ENCODE measurements at regions not wholly inside any gene's neighbourhood (a gene's known extent, or its start where the extent isn't known, plus 50 kb on each side); places are given as distances from the start of the nearest gene placed in this dataset.

DNA sequence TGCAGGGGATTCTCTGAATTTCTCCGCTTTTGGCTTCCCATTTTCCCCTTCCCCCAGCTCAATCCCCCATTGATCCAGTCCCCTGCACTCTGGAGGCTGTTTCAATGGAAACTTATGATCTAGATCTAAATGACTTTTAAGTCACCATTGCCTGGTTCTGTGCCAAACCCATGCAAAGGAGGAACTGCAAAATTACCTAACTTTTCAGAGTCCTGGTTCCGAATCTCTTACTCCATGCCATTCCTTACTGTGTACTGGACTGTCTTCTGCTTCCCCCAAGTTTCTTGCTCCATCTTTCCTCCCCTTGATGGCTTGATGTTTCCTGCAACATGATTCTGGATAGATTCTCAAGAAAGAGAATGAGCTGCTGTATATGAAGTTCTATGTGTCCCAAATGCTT is 327.8 kb downstream of the MIAT start:
- WGBS (ENCODE audit: extremely low coverage, insufficient read length, low lambda C conversion rate) = no CpG with 5 or more reads among the region's 2 CpGs
- no peak overlapping the region for H2BK20ac ChIP-seq (ENCODE audit: low read depth, low read length, poor library complexity, severe bottlenecking)

More for the DNA sequence above, 327.8 kb downstream of the MIAT start:
- Histone ChIP-seq H3K4ac (ENCODE audit: low read depth, low read length) (no peak overlapping the region), H2BK15ac (ENCODE audit: low read depth, low read length) (no peak overlapping the region), H3K18ac (ENCODE audit: insufficient read length, low read depth, low read length) (no peak overlapping the region), H2BK120ac (ENCODE audit: low read depth, low read length, poor library complexity, severe bottlenecking) (no peak overlapping the region), H4K8ac (replicated peaks; ENCODE audit: insufficient read length, low read depth, low read length) (no peak overlapping the region), H3K14ac (ENCODE audit: insufficient read depth, low read length) (no peak overlapping the region), H4K5ac (ENCODE audit: insufficient read length, low read depth, low read length) (no peak overlapping the region), H2AK5ac (ENCODE audit: insufficient read length, low read length) (no peak overlapping the region), H2AFZ (ENCODE audit: low read length) (no peak overlapping the region), H3K27ac (ENCODE audit: insufficient read length, low read depth, low read length) (no peak overlapping the region), H3K79me2 (ENCODE audit: insufficient read depth, low read length) (no peaks in the 10 kb centered on the region), H3K4me1 (ENCODE audit: insufficient read depth, low read length) (peaks cover 3% of the 10 kb centered on the region; the same call in 1 of the 2 replicates), H4K91ac (ENCODE audit: insufficient read length, low read depth, low read length) (no peak overlapping the region), H3K9ac (ENCODE audit: extremely low read depth, insufficient read length, low read length) (no peak overlapping the region), H3K9me3 (ENCODE audit: control insufficient read depth, low read depth, low read length) (no peaks in the 10 kb centered on the region), H3K4me2 (ENCODE audit: insufficient read depth, insufficient read length, low read length) (no peak overlapping the region), H3T11ph (ENCODE audit: low read length) (no peak overlapping the region), H3K23ac (ENCODE audit: insufficient read length, low read depth, low read length) (no peak overlapping the region), H3K79me1 (ENCODE audit: insufficient read depth, low read depth, low read length, poor library complexity, severe bottlenecking) (no peaks in the 10 kb centered on the region), H2BK5ac (ENCODE audit: insufficient read length, low read length) (no peak overlapping the region), H3K23me2 (ENCODE audit: insufficient read length, low read depth, low read length, poor library complexity, severe bottlenecking) (no peaks in the 10 kb centered on the region), H2BK12ac (ENCODE audit: insufficient read length, low read depth, low read length) (no peak overlapping the region), H3K56ac (ENCODE audit: insufficient read length, low read depth, low read length) (no peak overlapping the region), H3K27me3 (ENCODE audit: insufficient read depth, low read length) (no peaks in the 10 kb centered on the region; the same call in 1 of the 2 replicates), H4K20me1 (ENCODE audit: control insufficient read depth, insufficient read depth, insufficient read length) (no peaks in the 10 kb centered on the region)
- Mint-ChIP-seq H3K27ac (no peak overlapping the region), H3K4me1 (peaks cover 0 to 6% of the 10 kb centered on the region in 2 experiments; a peak in 2 of 4 replicates), H3K27me3 (ENCODE audit: low read depth) (peaks cover 29% of the 10 kb centered on the region), H3K4me3 (no peak overlapping the region), H3K36me3 (ENCODE audit: insufficient read depth in 1 of 3, low read depth in 3 of 3) (no peaks in the 10 kb centered on the region), H3K9me3 (no peaks in the 10 kb centered on the region)
- DNase-seq = no peak
- TF ChIP-seq, protein P1, sequence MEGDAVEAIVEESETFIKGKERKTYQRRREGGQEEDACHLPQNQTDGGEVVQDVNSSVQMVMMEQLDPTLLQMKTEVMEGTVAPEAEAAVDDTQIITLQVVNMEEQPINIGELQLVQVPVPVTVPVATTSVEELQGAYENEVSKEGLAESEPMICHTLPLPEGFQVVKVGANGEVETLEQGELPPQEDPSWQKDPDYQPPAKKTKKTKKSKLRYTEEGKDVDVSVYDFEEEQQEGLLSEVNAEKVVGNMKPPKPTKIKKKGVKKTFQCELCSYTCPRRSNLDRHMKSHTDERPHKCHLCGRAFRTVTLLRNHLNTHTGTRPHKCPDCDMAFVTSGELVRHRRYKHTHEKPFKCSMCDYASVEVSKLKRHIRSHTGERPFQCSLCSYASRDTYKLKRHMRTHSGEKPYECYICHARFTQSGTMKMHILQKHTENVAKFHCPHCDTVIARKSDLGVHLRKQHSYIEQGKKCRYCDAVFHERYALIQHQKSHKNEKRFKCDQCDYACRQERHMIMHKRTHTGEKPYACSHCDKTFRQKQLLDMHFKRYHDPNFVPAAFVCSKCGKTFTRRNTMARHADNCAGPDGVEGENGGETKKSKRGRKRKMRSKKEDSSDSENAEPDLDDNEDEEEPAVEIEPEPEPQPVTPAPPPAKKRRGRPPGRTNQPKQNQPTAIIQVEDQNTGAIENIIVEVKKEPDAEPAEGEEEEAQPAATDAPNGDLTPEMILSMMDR (conservative IDR thresholded peaks at IDR 0.05) = no peak
